Liver (tissue), 8 donors: ENCODE measurements at regions not wholly inside any gene's neighbourhood (a gene's known extent, or its start where the extent isn't known, plus 50 kb on each side); places are given as distances from the start of the nearest gene placed in this dataset.

Source experiments
- DNase-seq: peaks from one replicate; pipeline ENCODE4 v3.0.0-alpha.2; 2017; ENCODE audit warnings: low spot score
- H3K27ac ChIP-seq, 2 donors: one replicate each; pipeline ENCODE4 v1.7.0; 2013; ENCODE audit warnings: inconsistent platforms in 2 of 2, low read length in 2 of 2, control low read depth in 1 of 2, low read depth in 1 of 2, mild to moderate bottlenecking in 1 of 2
- H3K27me3 ChIP-seq, 4 donors: one replicate each; pipeline versions ENCODE4 v1.6.1 to v1.7.0; 2013; ENCODE audit warnings: low read length in 3 of 4, inconsistent platforms in 1 of 4, mild to moderate bottlenecking in 1 of 4, moderate library complexity in 1 of 4; ENCODE audit not compliant: control insufficient read depth in 4 of 4, insufficient read depth in 4 of 4
- H3K36me3 ChIP-seq, 4 donors: one replicate each; pipeline versions ENCODE4 v1.6.1 to v1.7.0; 2013; ENCODE audit warnings: low read length in 3 of 4, mild to moderate bottlenecking in 3 of 4, low read depth in 1 of 4, moderate library complexity in 1 of 4; ENCODE audit not compliant: control insufficient read depth in 4 of 4, insufficient read depth in 3 of 4
- H3K4me1 ChIP-seq, 4 donors: one replicate each; pipeline versions ENCODE4 v1.6.1 to v1.7.0; 2013; ENCODE audit warnings: low read length in 3 of 4, mild to moderate bottlenecking in 3 of 4, moderate library complexity in 1 of 4; ENCODE audit not compliant: control insufficient read depth in 4 of 4, insufficient read depth in 4 of 4
- H3K4me3 ChIP-seq, 3 donors: one replicate each; pipeline versions ENCODE4 v1.6.1 to v1.7.0; 2013; ENCODE audit warnings: low read length in 3 of 3, control low read depth in 1 of 3, low read depth in 1 of 3, mild to moderate bottlenecking in 1 of 3
- H3K9ac ChIP-seq, 2 donors: one replicate each; pipeline ENCODE4 v1.7.0; 2013; ENCODE audit warnings: low read length in 2 of 2, mild to moderate bottlenecking in 2 of 2, moderate library complexity in 2 of 2, control low read depth in 1 of 2, low read depth in 1 of 2
- H3K9me3 ChIP-seq, 4 donors: one replicate each; pipeline versions ENCODE4 v1.6.1 to v1.7.0; 2013; ENCODE audit warnings: low read length in 3 of 4; ENCODE audit not compliant: control insufficient read depth in 4 of 4
- EGR1 ChIP-seq, 2 donors: IDR thresholded peaks; 2 replicates each; pipeline ENCODE4 v1.6.1; 2016 to 2018; ENCODE audit warnings: antibody characterized with exemption in 2 of 2, low read depth in 2 of 2
- FOXA1 ChIP-seq: IDR thresholded peaks from 2 replicates; pipeline ENCODE4 v1.6.1; 2016; ENCODE audit warnings: antibody characterized with exemption
- FOXA2 ChIP-seq: IDR thresholded peaks from 2 replicates; pipeline ENCODE4 v1.6.1; 2016; ENCODE audit warnings: antibody characterized with exemption
- HNF4A ChIP-seq, 2 donors: conservative IDR thresholded peaks; 2 replicates each; pipeline ENCODE4 v1.6.1; 2016; ENCODE audit warnings: antibody characterized with exemption in 2 of 2, mild to moderate bottlenecking in 2 of 2
- HNF4G ChIP-seq: IDR thresholded peaks from 2 replicates; pipeline ENCODE4 v1.6.1; 2016; ENCODE audit warnings: antibody characterized with exemption
- JUND ChIP-seq, 2 donors: IDR thresholded peaks; 2 replicates each; pipeline ENCODE4 v1.6.1; 2016; ENCODE audit warnings: antibody characterized with exemption in 2 of 2
- NR2F2 ChIP-seq: IDR thresholded peaks from 2 replicates; pipeline ENCODE4 v1.6.1; 2016; ENCODE audit warnings: antibody characterized with exemption
- RAD21 ChIP-seq, 2 donors: IDR thresholded peaks; 2 replicates each; pipeline ENCODE4 v1.6.1; 2016; ENCODE audit warnings: antibody characterized with exemption in 2 of 2, mild to moderate bottlenecking in 2 of 2
- RXRA ChIP-seq, 2 donors: IDR thresholded peaks; 2 replicates each; pipeline ENCODE4 v1.6.1; 2017 to 2018; ENCODE audit warnings: antibody characterized with exemption in 2 of 2, mild to moderate bottlenecking in 1 of 2
- SP1 ChIP-seq: IDR thresholded peaks from 2 replicates; pipeline ENCODE4 v1.6.1; 2018; ENCODE audit warnings: antibody characterized with exemption, mild to moderate bottlenecking
- TAF1 ChIP-seq: conservative IDR thresholded peaks from 2 replicates; pipeline ENCODE4 v1.6.1; 2016; ENCODE audit warnings: antibody characterized with exemption, mild to moderate bottlenecking
- YY1 ChIP-seq: IDR thresholded peaks from 2 replicates; pipeline ENCODE4 v1.6.1; 2016; ENCODE audit warnings: antibody characterized with exemption, mild to moderate bottlenecking
- WGBS: extraction: QIAGEN DNeasy Blood & Tissue Kit; methylation state at CpG from one replicate; pipeline ENCODE4 v1.1.7; 2013; 5-methylcytosine and 5-hydroxymethylcytosine counted together
- TF ChIP-seq, protein P1 (sequence below): IDR thresholded peaks from 2 replicates; pipeline ENCODE4 v1.6.1; 2016; ENCODE audit warnings: antibody characterized with exemption
- TF ChIP-seq, protein P2 (sequence below): IDR thresholded peaks from 2 replicates; pipeline ENCODE4 v1.6.1; 2016; ENCODE audit warnings: antibody characterized with exemption
- TF ChIP-seq, protein P3 (sequence below): IDR thresholded peaks from 2 replicates; pipeline ENCODE4 v1.6.1; 2016; ENCODE audit warnings: antibody characterized with exemption
- TF ChIP-seq, protein P4 (sequence below): IDR thresholded peaks from 2 replicates; pipeline ENCODE4 v1.6.1; 2016; ENCODE audit warnings: antibody characterized with exemption, mild to moderate bottlenecking
- TF ChIP-seq, protein P5 (sequence below): fragments of 150-350 bp; IDR thresholded peaks from 2 replicates; pipeline ENCODE4 v1.5.1; 2017; ENCODE audit warnings: improper control_type of control experiment, low read depth, low read length; ENCODE audit not compliant: missing input control
- donor health status: healthy.
- donor health status: healthy.
- donor health status: healthy.
- donor health status: healthy.
- donor health status: healthy.

DNA sequence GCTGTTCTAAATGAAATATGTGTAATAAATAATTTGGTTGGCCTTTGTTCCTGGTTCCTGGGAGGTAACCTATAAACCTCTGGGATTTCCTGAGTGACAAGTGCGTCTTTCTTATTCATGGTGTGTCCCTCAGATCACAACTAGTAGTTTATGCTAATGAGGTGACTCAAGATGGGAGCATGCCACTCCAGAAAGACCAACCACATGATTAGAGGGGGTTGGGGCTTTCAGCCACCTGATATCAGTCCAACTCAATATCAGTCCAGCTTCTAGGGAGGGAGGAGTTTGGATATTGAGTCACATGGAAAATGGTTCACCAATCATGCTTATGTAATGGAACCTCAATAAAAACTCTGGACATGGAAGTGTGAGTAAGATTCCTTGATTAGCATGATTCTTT is 96.6 kb downstream of the QPCT start (continued):
- TF ChIP-seq, protein P1, sequence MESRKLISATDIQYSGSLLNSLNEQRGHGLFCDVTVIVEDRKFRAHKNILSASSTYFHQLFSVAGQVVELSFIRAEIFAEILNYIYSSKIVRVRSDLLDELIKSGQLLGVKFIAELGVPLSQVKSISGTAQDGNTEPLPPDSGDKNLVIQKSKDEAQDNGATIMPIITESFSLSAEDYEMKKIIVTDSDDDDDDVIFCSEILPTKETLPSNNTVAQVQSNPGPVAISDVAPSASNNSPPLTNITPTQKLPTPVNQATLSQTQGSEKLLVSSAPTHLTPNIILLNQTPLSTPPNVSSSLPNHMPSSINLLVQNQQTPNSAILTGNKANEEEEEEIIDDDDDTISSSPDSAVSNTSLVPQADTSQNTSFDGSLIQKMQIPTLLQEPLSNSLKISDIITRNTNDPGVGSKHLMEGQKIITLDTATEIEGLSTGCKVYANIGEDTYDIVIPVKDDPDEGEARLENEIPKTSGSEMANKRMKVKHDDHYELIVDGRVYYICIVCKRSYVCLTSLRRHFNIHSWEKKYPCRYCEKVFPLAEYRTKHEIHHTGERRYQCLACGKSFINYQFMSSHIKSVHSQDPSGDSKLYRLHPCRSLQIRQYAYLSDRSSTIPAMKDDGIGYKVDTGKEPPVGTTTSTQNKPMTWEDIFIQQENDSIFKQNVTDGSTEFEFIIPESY: no peak
- TF ChIP-seq, protein P2, sequence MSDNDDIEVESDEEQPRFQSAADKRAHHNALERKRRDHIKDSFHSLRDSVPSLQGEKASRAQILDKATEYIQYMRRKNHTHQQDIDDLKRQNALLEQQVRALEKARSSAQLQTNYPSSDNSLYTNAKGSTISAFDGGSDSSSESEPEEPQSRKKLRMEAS: no peak
- TF ChIP-seq EGR1 (IDR thresholded peaks at IDR 0.05; ENCODE audit: low read depth in 2 of 2): no peak
- no peak for TF ChIP-seq RAD21 (IDR thresholded peaks at IDR 0.05)
- no peak for TF ChIP-seq FOXA1
- TF ChIP-seq SP1: no peak
- no peak for TF ChIP-seq HNF4A (conservative IDR thresholded peaks at IDR 0.05)
- no peak for TF ChIP-seq NR2F2
- no peak for TF ChIP-seq FOXA2
- no peak for TF ChIP-seq JUND (IDR thresholded peaks at IDR 0.05)
- TF ChIP-seq HNF4G: no peak
- no peak for TF ChIP-seq YY1

DNA sequence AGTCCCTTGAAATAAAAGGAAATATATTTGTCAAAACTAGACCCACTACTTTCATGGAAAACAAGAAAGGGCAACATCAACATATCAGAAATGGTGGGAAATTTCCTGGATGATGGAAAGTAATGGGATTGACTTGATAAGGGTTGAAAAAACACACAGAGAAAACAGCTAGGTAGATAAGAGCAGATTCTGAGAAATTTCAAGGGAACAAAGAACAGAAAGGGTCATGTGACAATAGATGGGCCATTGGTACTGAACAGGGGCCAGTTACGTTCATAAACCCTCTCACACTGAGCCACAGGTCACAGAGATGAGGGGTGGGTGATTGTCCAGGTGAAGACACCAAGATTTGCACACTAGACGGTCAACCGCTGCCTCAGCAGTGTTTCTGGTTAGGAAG is 98.7 kb downstream of the QPCT start:
- no peaks in the 10 kb centered on the region for H3K9me3 ChIP-seq
- TF ChIP-seq FOXA2 (no peak), NR2F2 (no peak), JUND (IDR thresholded peaks at IDR 0.05) (no peak), TAF1 (no peak), RXRA (IDR thresholded peaks at IDR 0.05) (no peak), HNF4A (conservative IDR thresholded peaks at IDR 0.05) (no peak)
- TF ChIP-seq, protein P3, sequence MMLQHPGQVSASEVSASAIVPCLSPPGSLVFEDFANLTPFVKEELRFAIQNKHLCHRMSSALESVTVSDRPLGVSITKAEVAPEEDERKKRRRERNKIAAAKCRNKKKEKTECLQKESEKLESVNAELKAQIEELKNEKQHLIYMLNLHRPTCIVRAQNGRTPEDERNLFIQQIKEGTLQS: no peak
- TF ChIP-seq, protein P4, sequence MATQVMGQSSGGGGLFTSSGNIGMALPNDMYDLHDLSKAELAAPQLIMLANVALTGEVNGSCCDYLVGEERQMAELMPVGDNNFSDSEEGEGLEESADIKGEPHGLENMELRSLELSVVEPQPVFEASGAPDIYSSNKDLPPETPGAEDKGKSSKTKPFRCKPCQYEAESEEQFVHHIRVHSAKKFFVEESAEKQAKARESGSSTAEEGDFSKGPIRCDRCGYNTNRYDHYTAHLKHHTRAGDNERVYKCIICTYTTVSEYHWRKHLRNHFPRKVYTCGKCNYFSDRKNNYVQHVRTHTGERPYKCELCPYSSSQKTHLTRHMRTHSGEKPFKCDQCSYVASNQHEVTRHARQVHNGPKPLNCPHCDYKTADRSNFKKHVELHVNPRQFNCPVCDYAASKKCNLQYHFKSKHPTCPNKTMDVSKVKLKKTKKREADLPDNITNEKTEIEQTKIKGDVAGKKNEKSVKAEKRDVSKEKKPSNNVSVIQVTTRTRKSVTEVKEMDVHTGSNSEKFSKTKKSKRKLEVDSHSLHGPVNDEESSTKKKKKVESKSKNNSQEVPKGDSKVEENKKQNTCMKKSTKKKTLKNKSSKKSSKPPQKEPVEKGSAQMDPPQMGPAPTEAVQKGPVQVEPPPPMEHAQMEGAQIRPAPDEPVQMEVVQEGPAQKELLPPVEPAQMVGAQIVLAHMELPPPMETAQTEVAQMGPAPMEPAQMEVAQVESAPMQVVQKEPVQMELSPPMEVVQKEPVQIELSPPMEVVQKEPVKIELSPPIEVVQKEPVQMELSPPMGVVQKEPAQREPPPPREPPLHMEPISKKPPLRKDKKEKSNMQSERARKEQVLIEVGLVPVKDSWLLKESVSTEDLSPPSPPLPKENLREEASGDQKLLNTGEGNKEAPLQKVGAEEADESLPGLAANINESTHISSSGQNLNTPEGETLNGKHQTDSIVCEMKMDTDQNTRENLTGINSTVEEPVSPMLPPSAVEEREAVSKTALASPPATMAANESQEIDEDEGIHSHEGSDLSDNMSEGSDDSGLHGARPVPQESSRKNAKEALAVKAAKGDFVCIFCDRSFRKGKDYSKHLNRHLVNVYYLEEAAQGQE: no peak
- TF ChIP-seq, protein P5, sequence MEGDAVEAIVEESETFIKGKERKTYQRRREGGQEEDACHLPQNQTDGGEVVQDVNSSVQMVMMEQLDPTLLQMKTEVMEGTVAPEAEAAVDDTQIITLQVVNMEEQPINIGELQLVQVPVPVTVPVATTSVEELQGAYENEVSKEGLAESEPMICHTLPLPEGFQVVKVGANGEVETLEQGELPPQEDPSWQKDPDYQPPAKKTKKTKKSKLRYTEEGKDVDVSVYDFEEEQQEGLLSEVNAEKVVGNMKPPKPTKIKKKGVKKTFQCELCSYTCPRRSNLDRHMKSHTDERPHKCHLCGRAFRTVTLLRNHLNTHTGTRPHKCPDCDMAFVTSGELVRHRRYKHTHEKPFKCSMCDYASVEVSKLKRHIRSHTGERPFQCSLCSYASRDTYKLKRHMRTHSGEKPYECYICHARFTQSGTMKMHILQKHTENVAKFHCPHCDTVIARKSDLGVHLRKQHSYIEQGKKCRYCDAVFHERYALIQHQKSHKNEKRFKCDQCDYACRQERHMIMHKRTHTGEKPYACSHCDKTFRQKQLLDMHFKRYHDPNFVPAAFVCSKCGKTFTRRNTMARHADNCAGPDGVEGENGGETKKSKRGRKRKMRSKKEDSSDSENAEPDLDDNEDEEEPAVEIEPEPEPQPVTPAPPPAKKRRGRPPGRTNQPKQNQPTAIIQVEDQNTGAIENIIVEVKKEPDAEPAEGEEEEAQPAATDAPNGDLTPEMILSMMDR: no peak
- TF ChIP-seq, protein P1: no peak
- DNase-seq: no peak
- no peaks in the 10 kb centered on the region for H3K27me3 ChIP-seq
- H3K4me3 ChIP-seq: no peak overlapping the region
- no peaks in the 10 kb centered on the region for H3K4me1 ChIP-seq
- no peak overlapping the region for H3K9ac ChIP-seq
- no peaks in the 10 kb centered on the region for H3K36me3 ChIP-seq
- H3K27ac ChIP-seq: no peak overlapping the region
- WGBS: 93% methylated on average over 3 of the region's 3 CpGs
